WERI-Rb-1 (cell line): ENCODE measurements at regions not wholly inside any gene's neighbourhood (a gene's known extent, or its start where the extent isn't known, plus 50 kb on each side); places are given as distances from the start of the nearest gene placed in this dataset.
A peak's percentile ranks its signal among the peaks of the same experiment; 100 is the strongest.

Source experiments
- DNase-seq: peaks from one replicate; pipeline ENCODE4 v3.0.0-alpha.2; 2020
- H3K27ac ChIP-seq: fragments of 250-450 bp; sonication (Bioruptor Pico); 2 replicates; pipeline ENCODE4 v1.5.1; 2020; ENCODE audit warnings: mild to moderate bottlenecking, moderate library complexity
- H3K27me3 ChIP-seq: fragments of 250-450 bp; sonication (Bioruptor Pico); 2 replicates; pipeline ENCODE4 v1.5.1; 2021; ENCODE audit warnings: mild to moderate bottlenecking, low read depth, moderate library complexity; ENCODE audit not compliant: insufficient read depth, severe bottlenecking
- H3K36me3 ChIP-seq: fragments of 250-450 bp; sonication (Bioruptor Pico); 2 replicates; pipeline ENCODE4 v1.5.1; 2020; ENCODE audit warnings: mild to moderate bottlenecking, moderate library complexity
- H3K4me3 ChIP-seq: 2 replicates; pipeline ENCODE4 v1.5.1; 2011; ENCODE audit warnings: low read depth, mild to moderate bottlenecking, control low read depth, low read length
- H3K9me3 ChIP-seq: fragments of 250-450 bp; sonication (Bioruptor Pico); 2 replicates; pipeline ENCODE4 v1.5.1; 2021; ENCODE audit warnings: mild to moderate bottlenecking, moderate library complexity; ENCODE audit not compliant: severe bottlenecking
- CTCF ChIP-seq: IDR thresholded peaks from 2 replicates; pipeline ENCODE4 v1.5.1; 2011; ENCODE audit warnings: low read depth, mild to moderate bottlenecking, control low read depth, inconsistent platforms, low read length

GRCh38 chr10:31621733-31622132, 302.7 kb downstream of the ZEB1 start:
- TF ChIP-seq CTCF = no peak
- H3K4me3 ChIP-seq = no peak overlapping the region
- H3K9me3 ChIP-seq = no peaks in the 10 kb centered on the region
- H3K36me3 ChIP-seq = no peaks in the 10 kb centered on the region
- DNase-seq = no peak
- H3K27ac ChIP-seq = no peak overlapping the region
- no peaks in the 10 kb centered on the region for H3K27me3 ChIP-seq

DNA sequence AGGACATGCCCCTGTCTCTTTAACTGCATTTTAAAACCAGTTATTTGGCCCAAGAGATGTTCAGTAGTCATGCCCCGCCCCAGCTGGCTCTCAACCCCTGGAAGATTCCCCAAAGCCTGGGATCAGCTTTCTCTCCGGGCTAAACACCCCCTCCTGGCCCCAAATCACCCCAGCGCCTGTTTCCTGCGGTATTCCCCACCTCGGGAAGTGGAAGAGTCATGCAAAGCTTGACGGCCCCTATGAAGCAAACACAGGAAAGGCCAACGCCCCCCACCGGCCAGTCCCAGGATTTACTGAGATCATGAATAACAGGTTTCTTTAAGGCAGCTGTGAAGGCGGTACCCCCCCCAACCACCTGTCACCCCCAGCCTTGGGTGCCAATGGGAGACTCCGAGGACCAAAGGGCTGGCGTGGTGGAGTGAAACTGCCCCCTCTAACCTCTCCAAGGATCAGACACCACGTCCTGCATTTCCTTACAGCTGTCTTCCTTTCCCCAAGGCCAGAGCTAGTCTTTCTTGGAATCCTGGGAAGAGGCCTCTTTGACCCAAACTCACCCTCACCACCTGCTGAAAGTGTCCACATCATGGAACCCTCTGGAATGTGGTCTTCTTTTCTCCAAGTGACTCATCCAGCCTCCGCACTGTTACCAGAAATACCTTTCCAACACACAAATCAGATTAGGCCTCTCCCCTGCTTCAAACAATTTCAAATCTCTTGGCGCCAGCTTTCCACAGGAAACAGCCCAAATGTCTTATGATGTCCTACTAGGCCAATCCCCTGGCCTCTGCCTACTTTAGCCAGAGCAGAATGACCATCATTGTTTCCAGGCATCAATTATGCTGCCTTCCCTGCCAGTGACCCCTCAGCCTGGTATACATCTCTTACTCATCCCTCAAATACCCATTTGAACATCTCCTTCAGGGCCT, 301.5 kb downstream of the ZEB1 start:
- Histone ChIP-seq H3K36me3 (no peaks in the 10 kb centered on the region), H3K9me3 (no peaks in the 10 kb centered on the region), H3K27me3 (no peaks in the 10 kb centered on the region), H3K27ac (no peak overlapping the region), H3K4me3 (no peak overlapping the region)
- peak; percentile 55 for DNase-seq
- TF ChIP-seq CTCF = peak; percentile 34

DNA sequence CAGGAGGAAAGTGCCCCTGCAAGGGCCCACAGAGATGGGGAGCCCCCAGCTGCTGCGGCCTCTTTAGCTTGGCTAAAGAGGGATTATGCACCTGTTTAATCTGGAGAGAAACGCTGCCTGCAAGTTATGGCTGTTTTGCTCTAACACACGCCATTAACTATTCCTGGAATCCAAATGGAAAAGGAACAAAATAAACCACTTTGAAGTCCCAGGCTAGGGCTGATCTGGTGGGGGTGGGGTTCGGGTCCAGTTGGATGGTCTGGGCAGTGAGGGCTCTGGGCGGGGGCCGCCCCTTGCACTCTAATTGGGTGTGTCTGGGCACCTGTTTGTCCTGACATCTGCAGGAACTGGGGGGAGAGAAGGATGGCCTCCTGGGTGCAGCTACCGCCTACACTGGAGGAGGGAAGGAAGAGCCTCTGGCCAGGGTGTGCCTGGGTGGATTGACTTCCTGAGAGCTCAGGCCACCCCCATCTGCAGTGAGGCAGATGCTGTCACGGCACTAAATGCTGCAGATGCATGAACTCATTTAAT, 300.6 kb downstream of the ZEB1 start:
- Histone ChIP-seq H3K4me3 (no peak overlapping the region), H3K27me3 (no peaks in the 10 kb centered on the region), H3K36me3 (no peaks in the 10 kb centered on the region), H3K9me3 (no peaks in the 10 kb centered on the region), H3K27ac (no peak overlapping the region)
- no peak for DNase-seq
- TF ChIP-seq CTCF = no peak

DNA sequence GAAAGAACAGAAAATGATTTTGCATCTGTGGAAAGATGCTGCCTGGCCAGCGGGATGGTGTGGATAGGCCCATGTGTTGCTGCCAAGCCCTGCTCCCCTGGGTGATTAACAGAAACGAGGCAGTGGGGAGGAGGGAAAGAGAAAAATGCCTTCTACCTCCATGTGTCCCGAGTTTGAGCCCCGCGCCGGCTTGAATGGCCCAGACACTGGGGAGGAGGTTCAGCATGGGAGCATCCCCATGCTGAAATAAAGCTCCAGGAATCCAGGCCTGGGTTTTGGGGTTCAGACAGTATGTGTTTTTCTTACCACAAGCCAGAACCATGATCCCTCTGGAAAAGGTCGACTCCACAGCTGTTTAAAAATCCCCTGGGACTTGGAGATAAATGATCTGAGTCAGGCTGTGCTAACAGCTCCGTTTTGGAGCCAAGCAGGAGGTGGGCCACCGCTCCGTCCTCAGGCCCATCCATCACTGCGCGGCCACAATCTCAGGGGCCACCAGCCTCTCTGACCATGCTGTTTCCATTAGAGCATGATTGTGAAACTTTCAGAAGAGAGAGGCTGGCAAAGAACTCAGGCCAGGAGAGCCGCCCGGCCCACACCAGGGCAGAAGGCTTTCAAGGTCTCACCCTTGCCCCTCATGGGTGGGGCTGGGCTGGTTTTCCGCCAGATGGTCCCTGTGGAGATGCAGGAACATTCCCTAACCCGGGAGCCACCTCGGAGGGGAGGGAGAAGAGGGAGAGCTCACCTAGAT, 299.7 kb downstream of the ZEB1 start:
- H3K4me3 ChIP-seq = no peak overlapping the region
- TF ChIP-seq CTCF = no peak
- H3K27ac ChIP-seq = no peak overlapping the region
- H3K36me3 ChIP-seq = no peaks in the 10 kb centered on the region
- H3K27me3 ChIP-seq = no peaks in the 10 kb centered on the region
- no peak for DNase-seq
- no peaks in the 10 kb centered on the region for H3K9me3 ChIP-seq

DNA sequence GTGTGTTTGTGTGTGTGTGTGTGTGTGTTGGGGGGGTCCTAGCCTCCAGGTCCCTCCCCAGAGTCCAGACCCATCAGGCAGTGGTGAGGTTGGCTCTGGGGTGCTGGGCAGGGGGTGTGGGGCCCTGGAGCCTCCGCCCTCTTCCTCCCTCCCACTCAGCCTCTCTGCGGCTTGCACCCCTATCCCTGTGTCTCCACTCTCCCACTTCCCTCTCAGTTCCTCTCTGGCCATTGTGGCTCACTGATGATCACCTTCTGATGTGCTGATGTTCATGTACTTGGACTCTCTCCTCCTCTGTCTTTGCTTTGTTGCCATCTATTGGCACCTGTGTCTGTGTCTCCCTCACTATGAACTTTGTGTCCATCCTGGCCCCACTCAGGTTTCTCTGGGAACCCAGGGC, 298.7 kb downstream of the ZEB1 start:
- no peak overlapping the region for H3K4me3 ChIP-seq
- no peaks in the 10 kb centered on the region for H3K9me3 ChIP-seq
- no peak for DNase-seq
- no peaks in the 10 kb centered on the region for H3K36me3 ChIP-seq
- no peak overlapping the region for H3K27ac ChIP-seq
- no peak for TF ChIP-seq CTCF
- H3K27me3 ChIP-seq = no peaks in the 10 kb centered on the region
